HEK293T (cell line): ENCODE measurements at regions not wholly inside any gene's neighbourhood (a gene's known extent, or its start where the extent isn't known, plus 50 kb on each side); places are given as distances from the start of the nearest gene placed in this dataset.

Source experiments
- CTCF ChIA-PET: fragments of 350-600 bp; formaldehyde crosslinking; extraction: SDS; loops from one replicate; lab custom pipeline; 2021; ENCODE audit warnings: antibody characterized with exemption, inconsistent platforms; lab: Yijun Ruan, JAX
- POLR2A ChIA-PET: fragments of 350-600 bp; formaldehyde crosslinking; extraction: SDS; loops from one replicate; lab custom pipeline; 2020; ENCODE audit warnings: antibody characterized with exemption, inconsistent platforms; lab: Yijun Ruan, JAX
- DNase-seq: peaks from one replicate; pipeline ENCODE4 v3.0.0; 2012; ENCODE audit warnings: mixed read lengths; ENCODE audit errors: extremely low spot score
- ARNT ChIP-seq: fragments of 450-650 bp; IDR thresholded peaks from 2 replicates; pipeline ENCODE4 v1.6.1; 2017; ENCODE audit warnings: mild to moderate bottlenecking
- BHLHE40 ChIP-seq: fragments of 450-650 bp; IDR thresholded peaks from 2 replicates; pipeline ENCODE4 v1.6.1; 2016; ENCODE audit warnings: mild to moderate bottlenecking, moderate library complexity, borderline replicate concordance
- CTBP1 ChIP-seq: fragments of 450-650 bp; IDR thresholded peaks from 2 replicates; pipeline ENCODE4 v1.6.1; 2016; ENCODE audit warnings: borderline replicate concordance
- ELF4 ChIP-seq: fragments of 450-650 bp; IDR thresholded peaks from 2 replicates; pipeline ENCODE4 v1.6.1; 2017; ENCODE audit warnings: antibody characterized with exemption
- FOXA1 ChIP-seq: fragments of 450-650 bp; IDR thresholded peaks from 2 replicates; pipeline ENCODE4 v1.6.1; 2016; ENCODE audit warnings: mild to moderate bottlenecking
- FOXK2 ChIP-seq: fragments of 450-650 bp; IDR thresholded peaks from 2 replicates; pipeline ENCODE4 v1.6.1; 2016; ENCODE audit warnings: mild to moderate bottlenecking
- FOXM1 ChIP-seq: fragments of 450-650 bp; IDR thresholded peaks from 2 replicates; pipeline ENCODE4 v1.6.1; 2017; ENCODE audit warnings: mild to moderate bottlenecking, borderline replicate concordance
- HDGF ChIP-seq: fragments of 450-650 bp; IDR thresholded peaks from 2 replicates; pipeline ENCODE4 v1.6.1; 2017; ENCODE audit warnings: antibody characterized with exemption, borderline replicate concordance
- L3MBTL2 ChIP-seq: fragments of 450-650 bp; conservative IDR thresholded peaks from 2 replicates; pipeline ENCODE4 v1.6.1; 2016; ENCODE audit warnings: mild to moderate bottlenecking
- LEF1 ChIP-seq: fragments of 450-650 bp; IDR thresholded peaks from 2 replicates; pipeline ENCODE4 v1.6.1; 2017; ENCODE audit warnings: mild to moderate bottlenecking, borderline replicate concordance
- NFRKB ChIP-seq: fragments of 450-650 bp; IDR thresholded peaks from 2 replicates; pipeline ENCODE4 v1.6.1; 2016; ENCODE audit warnings: mild to moderate bottlenecking, moderate library complexity
- SP1 ChIP-seq: fragments of 450-650 bp; IDR thresholded peaks from 2 replicates; pipeline ENCODE4 v1.6.1; 2017
- SUZ12 ChIP-seq: fragments of 450-650 bp; IDR thresholded peaks from 2 replicates; pipeline ENCODE4 v1.6.1; 2016; ENCODE audit warnings: mild to moderate bottlenecking
- TARDBP ChIP-seq: fragments of 450-650 bp; IDR thresholded peaks from 2 replicates; pipeline ENCODE4 v1.6.1; 2016
- ZNF384 ChIP-seq: fragments of 450-650 bp; IDR thresholded peaks from 2 replicates; pipeline ENCODE4 v1.6.1; 2016
- TF ChIP-seq, protein P1 (sequence below): fragments of 450-650 bp; IDR thresholded peaks from 2 replicates; pipeline ENCODE4 v1.6.1; 2016

DNA sequence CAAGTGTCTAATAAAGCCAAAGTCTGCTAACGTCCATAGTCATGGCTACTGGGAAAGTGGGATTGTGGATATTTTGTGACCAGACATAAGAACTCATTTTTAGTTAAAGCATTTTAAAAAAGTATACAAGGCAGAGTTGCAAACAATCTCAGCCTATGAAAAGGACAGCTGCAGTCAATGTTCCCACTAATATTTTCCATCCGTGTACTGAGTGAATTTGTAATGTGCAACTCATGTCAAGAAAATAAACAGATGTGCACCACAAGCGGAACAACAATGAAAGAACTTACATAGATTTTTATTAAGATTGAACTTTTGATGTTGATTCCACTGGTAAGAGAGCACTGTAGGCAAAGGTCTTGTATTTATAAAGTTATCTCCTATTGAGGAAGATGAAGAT, 231.3 kb upstream of the SEMA6D start:
- TF ChIP-seq, protein P1, sequence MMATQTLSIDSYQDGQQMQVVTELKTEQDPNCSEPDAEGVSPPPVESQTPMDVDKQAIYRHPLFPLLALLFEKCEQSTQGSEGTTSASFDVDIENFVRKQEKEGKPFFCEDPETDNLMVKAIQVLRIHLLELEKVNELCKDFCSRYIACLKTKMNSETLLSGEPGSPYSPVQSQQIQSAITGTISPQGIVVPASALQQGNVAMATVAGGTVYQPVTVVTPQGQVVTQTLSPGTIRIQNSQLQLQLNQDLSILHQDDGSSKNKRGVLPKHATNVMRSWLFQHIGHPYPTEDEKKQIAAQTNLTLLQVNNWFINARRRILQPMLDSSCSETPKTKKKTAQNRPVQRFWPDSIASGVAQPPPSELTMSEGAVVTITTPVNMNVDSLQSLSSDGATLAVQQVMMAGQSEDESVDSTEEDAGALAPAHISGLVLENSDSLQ: no peak
- TF ChIP-seq ARNT (no peak), NFRKB (no peak), CTBP1 (no peak), SP1 (no peak)
- ChIA-PET POLR2A (no interaction called here), CTCF (interaction anchor here (1.4 kb wide), 1 partner anchor 14 kb away, joined by 4 read pairs; no protein-coding TSS in a partner anchor)
- DNase-seq: no peak

DNA sequence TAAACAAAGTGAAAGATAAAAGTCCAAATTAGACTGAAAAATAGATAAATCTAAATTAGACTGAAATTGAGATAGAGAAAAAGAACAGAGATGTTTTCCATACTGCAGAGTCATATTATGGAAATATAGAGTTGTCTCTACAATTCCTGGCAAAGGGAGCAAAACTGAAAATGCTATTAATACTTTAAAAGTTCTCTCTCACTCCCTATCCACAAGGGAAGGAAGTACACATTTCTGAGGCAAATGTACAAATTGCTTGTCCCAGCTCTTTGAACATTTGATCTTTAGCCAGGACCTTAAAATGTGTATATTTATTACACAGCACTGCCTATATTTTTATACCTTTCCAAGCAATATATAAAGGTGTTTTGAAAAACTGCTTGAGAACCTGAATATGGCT, 225.1 kb upstream of the SEMA6D start:
- DNase-seq: no peak
- ChIA-PET POLR2A (no interaction called here), CTCF (no interaction called here)

DNA sequence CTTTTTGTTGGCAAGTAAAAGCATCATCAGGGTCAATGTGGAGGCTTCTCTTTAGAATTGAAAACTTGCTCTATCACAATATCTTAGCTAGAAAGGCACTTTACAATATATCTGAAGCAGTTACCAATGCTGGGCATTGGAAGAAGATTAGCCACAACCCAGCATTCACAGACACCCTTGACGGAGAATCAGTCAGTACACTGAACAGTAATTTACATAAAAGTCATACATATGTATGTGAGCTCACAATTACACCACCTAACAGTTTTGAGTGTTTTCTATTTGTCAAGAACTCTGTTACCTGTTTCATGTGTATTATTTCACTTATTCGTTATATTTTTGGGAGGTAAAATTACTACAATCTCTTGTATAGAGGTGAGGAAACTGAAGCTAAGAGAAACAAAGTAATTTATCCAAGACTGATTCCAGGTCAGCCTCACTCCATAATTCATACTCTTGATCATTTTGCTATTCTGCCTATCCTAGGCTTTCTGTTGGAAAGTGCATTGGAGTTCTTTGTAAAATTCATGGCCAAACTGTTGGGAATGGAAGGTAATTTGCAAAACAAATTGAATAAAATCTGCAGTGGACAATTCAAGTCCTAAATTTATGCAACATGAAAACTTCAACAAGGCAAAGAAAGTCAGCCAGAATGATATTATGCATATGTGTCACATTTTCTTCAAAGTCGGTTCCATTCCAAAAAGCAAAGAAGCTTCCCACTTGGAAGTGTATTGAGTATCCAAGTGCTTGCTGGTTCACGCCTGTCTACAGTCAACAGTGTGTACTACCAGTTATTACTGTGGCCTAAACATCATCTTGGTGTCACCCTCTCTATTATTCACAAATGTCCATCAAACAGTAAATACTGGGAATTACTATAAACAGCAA, 223.7 kb upstream of the SEMA6D start:
- DNase-seq: no peak
- TF ChIP-seq SUZ12: no peak
- TF ChIP-seq CTBP1: no peak
- no peak for TF ChIP-seq FOXM1
- no peak for TF ChIP-seq ZNF384
- TF ChIP-seq ELF4: no peak
- TF ChIP-seq FOXK2: no peak
- TF ChIP-seq SP1: no peak
- TF ChIP-seq BHLHE40: no peak
- no peak for TF ChIP-seq FOXA1
- TF ChIP-seq ARNT: no peak
- no peak for TF ChIP-seq L3MBTL2
- no peak for TF ChIP-seq TARDBP
- no peak for TF ChIP-seq LEF1
- no peak for TF ChIP-seq NFRKB
- TF ChIP-seq HDGF: no peak
- TF ChIP-seq, protein P1: no peak
- ChIA-PET CTCF (no interaction called here), POLR2A (no interaction called here)

More for the DNA sequence above, 225.1 kb upstream of the SEMA6D start:
- TF ChIP-seq L3MBTL2: no peak
- TF ChIP-seq ELF4: no peak
- TF ChIP-seq SUZ12: no peak
- TF ChIP-seq, protein P1: no peak
- TF ChIP-seq SP1: no peak
- TF ChIP-seq FOXA1: no peak
- no peak for TF ChIP-seq FOXK2
- no peak for TF ChIP-seq TARDBP

DNA sequence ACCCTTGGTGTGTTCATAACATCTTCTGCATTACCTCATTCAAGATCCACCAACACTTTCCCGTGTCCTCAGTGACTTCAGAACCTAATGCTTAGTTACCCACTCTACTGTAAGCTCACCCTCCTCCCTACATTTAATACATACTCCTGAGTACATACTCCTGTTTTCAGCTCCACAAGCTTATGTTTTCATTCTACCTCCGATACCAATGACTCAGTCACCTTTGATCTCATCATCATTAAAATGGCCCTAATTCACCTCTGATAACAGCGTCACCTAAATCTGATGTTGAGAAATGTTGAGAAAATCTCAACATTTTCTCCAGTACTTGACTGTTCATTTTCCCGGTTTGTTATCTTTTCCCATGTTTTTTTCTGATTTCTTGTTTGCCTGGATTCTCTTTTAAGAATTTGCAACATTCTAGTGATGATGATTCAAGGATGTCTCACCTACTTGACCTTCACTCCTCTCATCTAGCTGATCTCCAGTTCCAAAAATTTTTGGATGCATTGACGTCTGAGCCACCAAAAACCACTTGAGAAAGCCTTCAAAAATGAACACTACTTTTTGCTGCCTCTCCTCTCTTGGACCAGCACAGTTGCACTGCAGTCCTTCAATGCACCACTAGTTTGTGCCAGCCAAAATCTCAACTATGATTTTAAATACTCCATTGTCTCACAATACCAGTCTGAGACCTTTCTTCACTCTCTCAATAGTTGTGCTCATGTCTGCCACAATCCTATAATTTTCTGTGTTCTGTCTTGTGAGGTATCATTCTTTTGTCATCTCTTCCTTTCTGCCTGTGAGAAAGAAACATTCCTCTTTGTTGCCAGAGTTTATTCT, 220.7 kb upstream of the SEMA6D start:
- POLR2A ChIA-PET: no interaction called here
- TF ChIP-seq ZNF384 (no peak), SP1 (no peak), ELF4 (no peak), SUZ12 (no peak), L3MBTL2 (no peak), FOXA1 (no peak), BHLHE40 (no peak), FOXM1 (no peak), LEF1 (no peak), FOXK2 (no peak), TARDBP (no peak), ARNT (no peak), NFRKB (no peak), HDGF (no peak), CTBP1 (no peak)
- TF ChIP-seq, protein P1: no peak
- CTCF ChIA-PET: no interaction called here
- DNase-seq: peak; percentile 5

DNA sequence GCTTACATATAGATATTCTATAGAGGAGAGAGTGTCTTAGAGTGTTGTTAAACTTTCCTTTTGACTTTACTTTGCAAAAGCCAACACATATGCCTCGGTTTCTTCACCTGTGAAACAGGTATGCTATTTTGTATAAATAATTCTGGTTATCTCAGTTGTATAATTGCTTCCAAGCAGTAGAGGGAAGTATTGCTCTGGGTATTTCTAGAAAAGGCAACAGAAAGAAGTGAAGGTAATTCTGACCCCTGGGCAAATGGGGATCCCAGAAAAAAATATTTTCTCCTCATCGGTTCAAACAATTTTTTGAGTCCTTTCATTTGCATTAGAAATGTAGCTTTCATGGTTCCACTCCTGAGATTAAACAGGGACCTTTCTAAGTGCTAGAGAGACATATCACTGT, 216.5 kb upstream of the SEMA6D start:
- CTCF ChIA-PET: no interaction called here

More for the DNA sequence above, 216.5 kb upstream of the SEMA6D start:
- POLR2A ChIA-PET: no interaction called here
- DNase-seq: no peak
- no peak for TF ChIP-seq SUZ12
- no peak for TF ChIP-seq L3MBTL2
- TF ChIP-seq FOXM1: no peak
- TF ChIP-seq FOXA1: no peak
- TF ChIP-seq CTBP1: no peak
- no peak for TF ChIP-seq ZNF384
- TF ChIP-seq FOXK2: no peak
- no peak for TF ChIP-seq HDGF
- no peak for TF ChIP-seq BHLHE40
- TF ChIP-seq LEF1: no peak
- TF ChIP-seq TARDBP: no peak
- TF ChIP-seq NFRKB: no peak
- TF ChIP-seq, protein P1: no peak
- TF ChIP-seq SP1: no peak
